Peyer's patch (tissue), 4 donors: ENCODE measurements at regions not wholly inside any gene's neighbourhood (a gene's known extent, or its start where the extent isn't known, plus 50 kb on each side); places are given as distances from the start of the nearest gene placed in this dataset.

Source experiments
- DNase-seq, 3 donors: peaks; one replicate each; pipeline ENCODE4 v3.0.0-alpha.2; 2017 to 2019
- H3K27ac ChIP-seq, 4 donors: fragments of 200-600 bp; sonication (generic); one replicate each; pipeline ENCODE4 v1.5.1; 2016 to 2019
- H3K27me3 ChIP-seq, 2 donors: fragments of 200-600 bp; sonication (generic); one replicate each; pipeline ENCODE4 v1.5.1; 2019
- H3K36me3 ChIP-seq, 3 donors: fragments of 200-600 bp; sonication (generic); one replicate each; pipeline ENCODE4 v1.5.1; 2016 to 2019
- H3K4me1 ChIP-seq, 4 donors: fragments of 200-600 bp; sonication (generic); one replicate each; pipeline ENCODE4 v1.5.1; 2016 to 2019
- H3K4me3 ChIP-seq, 4 donors: fragments of 200-600 bp; sonication (generic); 1 replicate in 3 of 4; 2 replicates in 1 of 4; pipeline ENCODE4 v1.5.1; 2016 to 2019; ENCODE audit warnings: mild to moderate bottlenecking in 1 of 4
- H3K9me3 ChIP-seq, 4 donors: fragments of 200-600 bp; sonication (generic); one replicate each; pipeline ENCODE4 v1.5.1; 2016 to 2019; ENCODE audit warnings: mild to moderate bottlenecking in 1 of 4
- CTCF ChIP-seq, 6 experiments: fragments of 450-650 bp in 4 of 6; fragments of 200-600 bp in 2 of 6; sonication (generic) in 1 of 6; IDR thresholded peaks; one replicate each; pipeline ENCODE4 v1.5.1; 2017 to 2019; ENCODE audit warnings: antibody characterized with exemption in 6 of 6, mild to moderate bottlenecking in 3 of 6, moderate library complexity in 1 of 6
- POLR2A ChIP-seq, 2 donors: fragments of 450-650 bp; IDR thresholded peaks; one replicate each; pipeline ENCODE4 v1.5.1; 2017; ENCODE audit warnings: antibody characterized with exemption in 2 of 2, mild to moderate bottlenecking in 2 of 2, moderate library complexity in 2 of 2

- TF ChIP-seq POLR2A (IDR thresholded peaks at IDR 0.05) (no peak), CTCF (IDR thresholded peaks at IDR 0.05) (no peak)
- Histone ChIP-seq H3K27ac (no peak overlapping the region), H3K27me3 (no peaks in the 10 kb centered on the region), H3K4me3 (no peak overlapping the region), H3K36me3 (no peaks in the 10 kb centered on the region), H3K9me3 (no peaks in the 10 kb centered on the region), H3K4me1 (no peaks in the 10 kb centered on the region)
- DNase-seq: peak in 2 of 3 donors; percentile 31 to 45
Observed at GRCh38 chr2:238971318-238972145, 123.6 kb downstream of the TWIST2 start.

- Histone ChIP-seq H3K9me3 (no peaks in the 10 kb centered on the region), H3K27ac (no peak overlapping the region), H3K4me1 (no peaks in the 10 kb centered on the region), H3K36me3 (no peaks in the 10 kb centered on the region), H3K27me3 (no peaks in the 10 kb centered on the region), H3K4me3 (no peak overlapping the region)
- DNase-seq: peak in 1 of 3 donors; percentile 32
- TF ChIP-seq POLR2A (IDR thresholded peaks at IDR 0.05) (no peak), CTCF (IDR thresholded peaks at IDR 0.05) (no peak)
Observed at GRCh38 chr2:238972146-238972445, 124.2 kb downstream of the TWIST2 start.

GRCh38 chr2:238973038-238973739, 125.3 kb downstream of the TWIST2 start:
- no peak for DNase-seq
- no peak overlapping the region for H3K27ac ChIP-seq
- no peaks in the 10 kb centered on the region for H3K4me1 ChIP-seq
- no peak for TF ChIP-seq CTCF (IDR thresholded peaks at IDR 0.05)
- no peak for TF ChIP-seq POLR2A (IDR thresholded peaks at IDR 0.05)
- no peak overlapping the region for H3K4me3 ChIP-seq
- no peaks in the 10 kb centered on the region for H3K36me3 ChIP-seq
- no peaks in the 10 kb centered on the region for H3K9me3 ChIP-seq
- H3K27me3 ChIP-seq: no peaks in the 10 kb centered on the region

- H3K27ac ChIP-seq: peak overlapping the region in 1 of 4 donors; percentile 41
- no peaks in the 10 kb centered on the region for H3K36me3 ChIP-seq
- no peaks in the 10 kb centered on the region for H3K9me3 ChIP-seq
- no peak overlapping the region for H3K4me3 ChIP-seq
- no peaks in the 10 kb centered on the region for H3K27me3 ChIP-seq
- TF ChIP-seq POLR2A (IDR thresholded peaks at IDR 0.05) (no peak), CTCF (IDR thresholded peaks at IDR 0.05) (no peak)
- DNase-seq: no peak
- no peaks in the 10 kb centered on the region for H3K4me1 ChIP-seq
Observed at GRCh38 chr2:238974081-238974480, 126.2 kb downstream of the TWIST2 start.

GRCh38 chr2:238974501-238975166, 126.7 kb downstream of the TWIST2 start:
- H3K4me1 ChIP-seq: no peaks in the 10 kb centered on the region
- H3K36me3 ChIP-seq: no peaks in the 10 kb centered on the region
- DNase-seq: peak in 2 of 3 donors; percentile 39 to 45
- peak overlapping the region in 2 of 4 donors; percentile 10 to 41 for H3K27ac ChIP-seq
- no peaks in the 10 kb centered on the region for H3K9me3 ChIP-seq
- TF ChIP-seq CTCF (IDR thresholded peaks at IDR 0.05): no peak
- no peak for TF ChIP-seq POLR2A (IDR thresholded peaks at IDR 0.05)
- H3K4me3 ChIP-seq: no peak overlapping the region
- H3K27me3 ChIP-seq: no peaks in the 10 kb centered on the region
